HG03039 (cell line): ENCODE measurements at regions not wholly inside any gene's neighbourhood (a gene's known extent, or its start where the extent isn't known, plus 50 kb on each side); places are given as distances from the start of the nearest gene placed in this dataset.
"Not testable (repeated sequence)": the region's sequence is repeated elsewhere in the genome, so short reads cannot be mapped to it uniquely, and the experiment has no call there.

ENCODE experiments used
- ATAC-seq: cut with Tn5 transposase; IDR thresholded peaks from one replicate; pipeline ENCODE4 v1.9.1; 2021; ENCODE audit warnings: mild to moderate bottlenecking, moderate library complexity; ENCODE audit not compliant: unreplicated experiment

DNA sequence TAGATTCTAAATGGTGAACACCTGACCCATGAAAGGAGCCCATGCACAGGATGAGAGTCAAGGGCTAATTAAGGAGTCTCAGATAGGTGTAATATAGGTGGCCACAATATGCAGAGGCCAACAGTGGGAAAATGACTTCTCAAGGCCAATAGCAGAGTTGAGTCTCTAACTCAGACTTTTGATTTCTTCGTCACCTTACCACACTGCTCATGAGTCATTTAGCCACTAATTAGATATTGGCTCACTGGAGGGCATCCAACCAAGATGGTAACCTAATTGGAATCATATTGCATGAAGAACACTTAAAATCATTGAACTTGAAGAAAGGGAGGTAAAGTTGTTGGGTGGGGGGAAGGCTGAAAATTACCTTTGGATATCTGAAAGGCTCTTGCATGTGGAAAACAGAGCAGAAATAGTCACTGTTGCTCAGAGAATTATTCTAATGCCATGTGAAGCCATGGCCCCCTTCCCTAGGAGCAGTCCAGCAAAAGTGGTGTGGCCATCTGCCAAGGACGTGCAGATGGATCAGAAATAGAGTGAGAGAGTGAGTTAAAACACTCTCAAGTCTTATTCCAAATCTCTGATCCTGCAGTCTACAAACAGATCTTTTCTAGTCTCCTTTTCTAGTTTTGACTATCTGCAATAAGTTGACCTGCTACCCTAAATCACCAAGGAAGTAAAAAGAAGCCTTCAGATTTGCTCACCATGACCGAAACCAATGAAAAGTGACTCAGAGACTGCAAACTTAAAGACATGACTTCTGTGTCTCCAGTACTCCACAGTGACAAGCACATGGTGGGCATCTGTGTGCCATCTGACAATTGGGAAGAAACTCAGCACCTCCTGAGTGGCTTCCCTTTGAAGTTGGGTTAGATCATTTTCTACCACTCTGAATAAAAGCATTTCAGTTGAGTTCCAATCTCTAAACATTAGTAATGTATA lies 93.9 kb upstream of the C1QTNF7 start:
- ATAC-seq: no peak

DNA sequence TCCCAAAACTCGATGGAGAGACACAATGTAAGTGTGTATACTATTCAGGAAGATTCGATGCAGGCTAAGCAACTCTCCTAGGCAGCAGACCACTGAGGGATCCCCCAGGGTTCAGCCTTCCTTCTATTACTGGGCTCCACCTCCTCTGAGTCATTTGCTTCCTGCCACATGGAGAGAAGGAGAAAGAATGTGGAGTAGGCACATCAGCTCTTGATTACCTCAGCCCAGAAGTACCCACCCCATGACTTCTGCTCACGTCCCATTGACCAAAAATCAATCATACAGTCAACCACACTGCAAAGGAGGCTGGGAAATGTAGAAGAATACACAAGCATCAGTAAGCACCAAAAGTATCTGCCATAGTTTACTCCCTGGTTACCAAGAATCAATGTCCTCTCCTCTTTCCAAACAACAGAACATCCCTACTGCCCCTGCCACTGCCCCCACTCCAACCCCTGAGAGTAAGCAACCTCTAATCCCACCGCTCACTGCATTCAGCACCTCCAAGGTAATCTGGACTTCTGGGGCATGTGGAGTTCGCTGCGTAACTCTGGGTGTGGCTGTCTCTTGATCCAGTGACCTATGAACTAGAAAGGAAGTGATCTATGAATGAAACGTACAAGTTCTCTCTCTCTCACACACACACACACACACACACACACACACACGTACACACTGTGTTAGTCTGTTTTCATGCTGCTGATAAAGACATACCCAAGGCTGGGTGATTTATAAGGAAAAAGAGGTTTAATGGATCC lies 91.2 kb upstream of the C1QTNF7 start:
- ATAC-seq: no peak

DNA sequence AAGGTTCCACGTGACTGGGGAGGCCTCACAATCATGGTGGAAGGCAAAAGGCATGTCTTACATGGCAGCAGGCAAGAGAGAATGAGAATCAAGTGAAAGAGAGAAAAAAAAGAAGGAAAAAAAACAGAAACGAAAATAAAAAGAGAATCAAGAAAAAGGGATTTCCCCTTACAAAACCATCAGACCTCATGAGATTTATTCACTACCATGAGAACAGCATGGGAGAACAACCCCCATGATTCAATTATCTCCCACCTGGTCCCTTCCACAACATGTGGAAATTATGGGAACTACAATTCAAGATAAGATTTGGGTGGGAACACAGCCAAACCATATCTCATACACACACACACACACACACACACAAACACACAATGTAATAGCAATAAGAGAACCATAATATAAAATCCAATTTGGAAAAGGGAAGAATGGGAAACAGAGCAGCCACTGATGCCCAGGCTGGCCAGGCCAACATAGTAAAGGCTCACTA lies 90.6 kb upstream of the C1QTNF7 start:
- not testable (repeated sequence) for ATAC-seq

DNA sequence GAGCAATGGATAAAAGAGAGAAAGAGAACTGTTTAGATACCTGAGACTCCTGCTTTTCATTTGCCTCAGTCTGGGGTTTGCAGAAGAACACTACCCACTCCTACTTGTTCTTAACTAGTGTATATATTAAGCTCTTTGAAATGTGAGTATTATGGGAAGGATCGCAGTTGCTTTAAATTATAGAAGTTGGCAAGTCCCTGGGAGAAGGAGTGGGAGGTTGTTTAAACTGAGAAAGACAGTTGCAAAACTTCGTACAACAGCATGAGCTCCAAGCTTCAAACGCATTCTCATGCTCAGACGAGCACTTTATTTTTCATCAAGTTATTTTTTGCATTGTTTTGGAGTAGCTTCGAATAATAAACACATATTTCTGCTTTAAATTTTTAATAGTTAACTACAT lies 88.1 kb upstream of the C1QTNF7 start:
- no peak for ATAC-seq

DNA sequence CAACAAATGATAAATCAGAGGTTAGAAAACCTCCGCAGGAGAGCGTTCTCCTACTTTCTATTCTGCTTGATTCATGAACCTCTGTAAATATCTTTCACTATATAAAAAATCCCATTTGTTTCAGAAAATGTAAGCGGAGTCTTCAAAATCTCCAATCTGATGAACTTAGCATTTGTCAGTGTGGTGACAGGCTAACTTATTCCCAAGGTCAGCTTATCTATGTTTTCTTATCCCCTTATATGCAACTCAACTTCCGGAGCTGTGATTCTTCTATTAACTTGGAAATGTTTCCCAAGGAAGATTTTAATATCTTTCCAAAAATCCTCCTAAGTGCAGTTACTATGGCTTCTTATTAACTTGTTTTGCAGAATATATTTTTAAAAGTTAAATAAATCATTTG lies 87.5 kb upstream of the C1QTNF7 start:
- ATAC-seq: no peak

DNA sequence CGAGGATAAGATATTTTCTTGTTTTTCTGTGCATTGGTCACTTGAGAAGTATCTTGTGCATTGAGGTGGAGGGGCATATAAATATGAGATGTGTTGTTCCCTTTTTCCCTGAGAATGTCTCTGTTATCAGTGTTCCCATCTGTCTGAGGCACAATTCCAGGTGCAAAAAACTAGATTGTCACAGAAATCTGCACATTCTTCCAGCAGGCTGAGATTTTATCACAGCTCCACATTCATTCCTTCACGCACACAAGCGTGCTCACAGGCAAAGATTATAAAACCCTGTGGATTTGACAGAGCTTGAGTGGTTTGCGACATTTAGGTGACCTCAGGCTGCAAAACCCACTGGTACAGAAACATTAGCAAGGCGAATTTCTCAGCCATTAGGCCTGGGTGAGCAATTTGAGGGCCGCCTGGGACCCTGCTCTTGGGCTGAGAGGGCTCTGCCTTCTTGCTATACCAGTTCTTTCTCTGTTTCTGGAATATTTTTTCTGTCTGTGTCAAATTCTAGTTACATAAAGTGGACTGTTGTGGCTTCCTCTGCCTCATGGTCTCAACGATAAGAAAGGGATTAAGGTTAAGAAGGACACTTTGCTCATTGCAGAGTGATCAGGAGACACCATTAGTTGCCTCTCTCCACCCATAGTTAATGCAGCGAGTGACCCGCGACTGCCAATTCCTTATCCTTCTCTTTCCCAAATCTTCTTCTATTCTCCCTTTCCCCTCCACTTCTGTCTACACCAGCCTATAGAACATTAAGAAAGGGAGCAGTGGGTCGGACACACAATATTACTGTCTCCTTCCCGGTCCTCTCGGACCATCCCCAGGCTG lies 86.7 kb upstream of the C1QTNF7 start:
- no peak for ATAC-seq

DNA sequence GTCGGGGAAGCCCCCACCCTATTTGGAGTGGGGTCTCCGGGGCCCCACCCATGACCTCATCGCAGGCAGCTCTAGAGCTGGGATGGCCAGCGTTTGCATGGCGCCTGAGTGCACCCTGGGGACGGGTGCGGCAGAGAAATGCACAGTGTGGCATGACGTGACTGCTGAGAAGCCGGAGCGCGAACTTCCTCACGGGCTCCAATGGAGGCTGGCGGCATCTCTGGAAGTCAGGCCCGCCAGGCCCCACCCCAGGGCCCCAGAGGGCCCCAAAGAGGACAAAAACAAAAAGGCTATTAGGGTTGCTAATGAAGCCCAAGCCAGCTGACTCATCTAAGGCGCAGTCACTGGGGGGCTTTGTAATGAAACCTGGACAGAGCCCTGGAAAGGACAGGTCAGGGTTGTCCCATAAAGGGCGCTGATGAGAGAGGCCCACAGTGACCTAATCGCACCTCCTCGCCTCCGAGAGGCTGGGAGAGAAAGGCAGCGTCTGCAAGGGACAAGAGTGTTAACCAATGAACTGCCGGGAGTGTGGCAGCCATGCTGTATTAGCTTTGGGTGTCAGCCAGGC lies 86.0 kb upstream of the C1QTNF7 start:
- ATAC-seq: no peak

DNA sequence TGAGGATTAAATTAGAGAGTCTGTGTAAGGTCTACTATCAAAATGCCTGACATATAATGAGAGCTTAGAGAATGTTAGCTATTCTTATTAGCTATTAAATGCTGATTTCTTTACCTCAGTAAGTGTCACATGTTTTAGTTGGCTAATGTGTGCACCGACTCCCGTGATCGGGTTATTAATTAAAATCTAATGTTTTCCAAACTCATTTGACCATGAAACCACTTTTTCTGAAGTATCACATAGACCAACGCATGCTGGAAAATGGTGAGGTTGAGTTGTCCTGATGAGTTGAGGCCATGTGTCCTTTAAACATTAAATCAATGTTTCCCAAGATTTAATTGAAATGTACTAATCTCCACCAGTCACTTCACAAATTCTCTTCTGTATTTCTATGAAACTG lies 84.8 kb upstream of the C1QTNF7 start:
- no peak for ATAC-seq

DNA sequence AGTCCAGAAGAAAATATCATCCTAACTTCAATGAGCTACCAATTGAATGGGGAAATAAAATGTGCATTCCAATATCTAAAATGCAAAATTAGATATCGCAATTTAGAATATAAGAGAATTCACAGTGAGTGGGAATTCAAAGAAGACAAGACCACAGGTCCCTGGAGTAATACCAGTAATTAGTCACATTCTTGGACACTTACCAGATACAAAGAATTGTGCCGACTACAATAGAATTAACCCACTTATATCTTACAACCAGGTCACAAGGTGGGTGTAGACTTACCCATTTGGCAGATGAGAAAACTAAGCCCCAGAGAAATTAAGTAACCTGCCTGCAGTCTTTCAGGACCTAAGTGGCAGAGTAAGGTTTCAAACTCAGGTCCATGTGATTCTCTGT lies 84.3 kb upstream of the C1QTNF7 start:
- no peak for ATAC-seq

DNA sequence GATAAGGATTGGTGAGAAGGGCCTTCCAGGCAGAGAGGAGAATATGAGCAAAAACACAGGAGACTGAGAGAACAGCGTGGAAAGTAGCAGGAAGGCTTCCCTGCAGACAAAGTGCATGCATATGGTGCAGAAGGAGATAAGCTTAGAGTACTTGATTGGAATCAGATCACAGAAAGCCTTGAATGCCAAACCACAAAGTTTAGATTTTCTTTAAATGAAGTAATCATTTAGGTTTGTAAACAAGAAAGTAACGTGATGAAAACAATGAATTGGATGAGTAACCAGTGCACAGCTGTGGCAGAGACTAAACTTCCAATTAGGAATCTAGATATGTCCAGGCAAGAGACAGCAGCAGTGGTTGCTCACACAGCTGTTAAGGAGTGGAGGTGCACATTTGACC lies 83.8 kb upstream of the C1QTNF7 start:
- no peak for ATAC-seq

DNA sequence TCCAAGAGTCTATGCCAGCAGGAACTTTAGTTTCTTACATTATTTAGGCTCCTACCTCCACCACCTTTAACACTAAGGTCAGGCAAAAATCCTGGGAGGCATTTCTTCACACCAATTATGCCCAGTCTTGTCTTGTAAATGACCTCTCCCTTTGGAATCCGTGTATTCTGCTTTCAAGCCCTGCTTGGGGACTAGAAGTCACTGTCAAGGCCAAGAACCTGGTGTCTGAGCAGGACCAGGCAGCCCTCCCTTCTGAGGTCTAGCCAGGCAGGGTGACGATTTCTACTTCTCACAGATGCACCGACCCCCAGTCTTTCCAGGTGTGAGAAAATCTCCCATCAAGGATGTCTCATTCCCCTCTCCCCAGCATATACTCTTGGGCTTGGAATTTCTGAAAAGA lies 82.7 kb upstream of the C1QTNF7 start:
- ATAC-seq: no peak

DNA sequence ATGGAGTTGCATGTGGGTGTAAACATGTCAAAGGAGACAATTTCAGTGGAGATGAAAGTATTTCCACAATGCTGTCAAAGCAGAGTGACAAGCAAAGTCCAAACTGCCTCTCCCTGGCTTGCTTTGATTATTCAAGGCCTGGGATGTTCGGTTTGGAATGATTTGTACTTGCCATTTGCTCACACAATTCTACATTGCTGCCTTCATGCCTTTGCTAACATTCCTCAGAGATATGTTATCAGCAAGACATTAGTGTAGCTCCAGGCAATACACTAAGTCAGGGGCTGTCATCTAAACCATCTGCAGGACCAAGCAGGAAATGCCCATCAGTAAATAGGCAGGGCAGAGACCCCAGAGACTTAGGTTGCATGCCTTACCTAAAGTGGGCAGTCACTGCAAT lies 79.6 kb upstream of the C1QTNF7 start:
- no peak for ATAC-seq

DNA sequence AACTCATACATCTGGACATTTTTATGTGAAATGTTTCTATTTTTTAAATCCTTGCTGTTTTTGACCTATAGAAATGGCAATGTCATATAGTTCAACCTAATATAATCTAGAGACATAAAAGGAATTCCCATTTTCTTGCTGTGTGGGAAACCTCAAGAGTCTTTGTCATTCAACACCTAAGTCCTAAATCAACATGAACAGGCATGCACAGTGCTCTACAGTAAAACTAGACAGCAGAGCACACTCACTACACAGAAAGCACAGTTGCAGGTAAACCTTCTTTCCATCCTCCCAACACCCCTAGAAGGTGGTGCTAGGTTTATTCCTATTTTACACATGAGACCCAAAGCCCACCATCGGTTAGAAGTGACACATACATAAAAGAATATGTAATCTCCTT lies 79.1 kb upstream of the C1QTNF7 start:
- no peak for ATAC-seq

DNA sequence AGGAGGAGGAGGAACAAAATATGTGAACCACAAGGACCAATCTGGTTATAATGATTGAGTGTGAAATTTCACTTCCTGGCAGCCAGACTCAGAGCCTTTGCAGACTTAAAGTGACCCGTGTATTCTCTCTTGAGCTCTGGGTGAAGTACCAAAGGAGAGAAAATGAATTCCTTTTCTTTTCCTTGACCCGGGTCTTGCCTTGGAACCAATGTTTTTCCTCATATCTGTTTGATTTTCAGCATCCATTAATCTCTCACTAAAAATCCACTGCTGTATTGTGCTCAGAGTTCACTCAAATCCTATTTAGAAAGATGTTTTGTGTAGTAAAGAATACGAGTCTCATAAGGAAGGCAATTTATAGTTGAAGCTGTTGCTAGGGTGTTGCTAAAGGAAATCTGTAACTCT lies 78.3 kb upstream of the C1QTNF7 start:
- no peak for ATAC-seq

DNA sequence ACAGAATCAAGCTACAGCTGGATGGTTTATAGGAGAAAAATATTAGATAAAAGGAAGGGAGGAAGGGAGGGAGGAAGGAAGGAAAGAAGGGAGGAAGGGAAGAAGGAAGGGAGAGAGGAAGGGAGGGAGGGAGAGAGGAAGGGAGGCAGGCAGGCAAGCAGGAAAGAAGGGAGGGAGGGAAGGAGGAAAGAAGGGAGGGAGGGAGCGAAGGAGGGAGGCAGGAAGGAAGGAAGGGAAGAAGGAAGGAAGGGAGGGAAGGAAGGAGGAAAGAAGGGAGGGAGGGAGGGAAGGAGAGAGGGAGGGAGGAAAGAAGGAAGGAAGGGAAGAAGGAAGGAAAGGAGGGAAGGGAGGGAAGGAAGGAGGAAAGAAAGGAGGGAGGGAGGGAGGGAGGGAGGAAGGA lies 77.9 kb upstream of the C1QTNF7 start:
- no peak for ATAC-seq

DNA sequence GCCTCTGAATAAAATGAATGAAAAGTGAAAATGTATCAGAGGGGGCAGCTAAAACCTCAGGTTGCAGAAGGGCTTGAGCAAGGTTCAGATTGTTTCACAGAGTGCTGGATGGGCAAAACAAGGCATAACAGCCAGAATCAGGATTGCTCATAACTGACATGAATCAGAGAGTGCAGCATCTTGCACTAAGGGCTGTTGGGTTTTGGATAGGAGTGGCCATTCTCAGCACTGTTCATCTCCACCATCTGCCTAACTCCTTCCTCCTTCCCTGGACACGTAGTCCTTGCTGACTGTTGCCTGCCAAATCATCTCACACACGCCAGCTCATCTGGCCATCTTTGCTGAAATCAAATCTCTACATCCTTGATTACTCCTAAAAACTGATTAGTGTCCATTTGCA lies 75.3 kb upstream of the C1QTNF7 start:
- ATAC-seq: no peak

DNA sequence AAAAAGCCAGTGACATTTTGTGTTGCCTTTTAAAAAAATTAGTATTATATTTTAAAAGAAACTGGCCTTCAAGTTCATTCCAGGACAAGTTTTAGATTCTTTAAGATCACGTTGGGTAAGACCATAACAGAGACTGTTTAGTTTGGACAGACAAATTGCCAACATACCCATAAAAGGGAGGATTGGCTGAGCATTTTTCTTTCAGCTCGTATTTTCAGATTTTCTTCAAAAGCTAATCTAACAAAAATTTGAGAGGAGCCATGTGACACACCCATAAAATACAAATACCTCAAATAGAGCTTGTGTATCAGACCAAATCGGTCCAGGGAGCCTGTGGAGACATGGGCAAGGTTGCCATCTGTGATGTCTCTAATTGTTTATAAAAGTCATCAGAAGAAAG lies 74.6 kb upstream of the C1QTNF7 start:
- no peak for ATAC-seq

DNA sequence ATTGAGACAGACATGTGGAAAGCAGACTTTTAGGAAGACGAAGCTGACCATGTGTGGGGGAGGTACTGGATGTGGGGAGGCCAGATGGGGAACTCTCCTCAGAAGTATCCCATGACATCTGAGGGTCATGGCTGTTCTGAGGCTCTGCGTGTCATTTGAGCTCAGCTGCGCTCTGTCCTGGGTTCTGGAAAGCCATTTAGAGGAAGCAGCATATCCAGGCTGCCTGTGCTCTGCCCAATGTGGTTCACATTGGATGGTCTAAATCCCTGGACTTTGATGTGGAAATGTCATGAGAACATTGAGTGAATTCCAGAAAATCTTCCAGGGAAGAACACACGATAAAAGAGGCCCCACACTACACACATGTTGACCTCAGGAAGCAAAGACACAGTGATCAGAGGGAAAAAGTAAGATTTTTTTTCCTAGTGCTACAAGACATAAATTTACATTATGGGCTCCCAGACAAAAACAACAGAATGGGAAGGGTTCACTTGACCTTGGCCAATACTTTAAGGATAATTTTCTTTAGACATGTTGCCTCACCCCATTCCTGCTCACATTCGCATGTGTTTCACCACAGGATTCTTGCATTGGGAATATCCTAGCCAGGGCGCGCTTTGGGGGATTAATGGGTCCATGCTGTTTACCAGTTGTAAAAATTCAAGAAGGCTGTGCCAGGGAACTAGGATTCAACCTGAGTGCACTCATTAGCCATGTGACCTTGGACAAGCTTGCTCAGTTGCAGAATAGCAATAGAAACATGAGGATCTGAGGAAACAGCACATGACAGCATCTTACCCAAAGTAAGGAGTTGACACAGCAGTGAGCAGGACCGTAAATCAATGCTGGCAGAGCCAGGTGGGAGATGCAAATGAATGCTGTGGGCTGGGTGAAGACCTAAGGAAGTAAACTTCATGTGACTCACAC lies 73.2 kb upstream of the C1QTNF7 start:
- no peak for ATAC-seq

DNA sequence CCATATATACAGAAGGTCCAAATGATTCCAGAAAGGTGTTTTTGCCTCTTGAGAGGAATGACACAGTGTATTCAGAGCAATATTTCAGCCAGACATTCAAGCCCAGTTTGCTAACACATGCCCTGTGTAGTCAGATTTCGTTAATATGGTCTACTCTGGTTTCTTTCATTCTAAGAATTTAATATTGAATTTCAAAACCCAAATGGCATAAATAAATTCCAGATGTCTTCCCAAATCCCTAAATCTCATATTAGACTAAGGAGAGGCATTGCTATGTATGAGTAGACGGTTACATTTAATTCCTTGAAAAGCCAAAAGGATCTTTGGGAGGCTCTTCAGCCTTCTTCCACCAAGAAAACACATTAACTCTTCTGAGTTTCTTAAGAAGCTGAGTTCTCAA lies 66.3 kb upstream of the C1QTNF7 start:
- no peak for ATAC-seq

DNA sequence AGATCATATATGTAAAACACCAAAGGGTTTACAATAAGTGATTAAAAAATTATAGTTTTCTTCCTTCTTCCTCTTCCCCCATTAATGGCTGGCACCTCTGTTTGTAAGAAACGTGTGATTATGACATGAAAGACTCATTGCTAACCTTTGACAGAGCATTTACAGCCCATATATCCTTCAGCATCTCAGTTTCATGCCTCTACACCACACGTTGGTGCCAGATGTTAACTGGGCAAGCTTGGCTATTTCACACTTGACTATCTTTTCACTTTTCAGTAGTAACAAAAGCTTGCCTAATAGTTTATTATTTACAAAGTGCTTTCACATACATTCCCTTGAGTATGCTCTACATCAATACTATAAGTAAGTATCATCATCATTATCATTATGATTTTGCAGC lies 65.3 kb upstream of the C1QTNF7 start:
- ATAC-seq: no peak
